ENCODE measurements at regions not wholly inside any gene's neighbourhood (a gene's known extent, or its start where the extent isn't known, plus 50 kb on each side); places are given as distances from the start of the nearest gene placed in this dataset.
"Not testable (repeated sequence)": the region's sequence is repeated elsewhere in the genome, so short reads cannot be mapped to it uniquely, and the experiment has no call there.

- TF ChIP-seq GABPA (IDR thresholded peaks at IDR 0.05; ENCODE audit: low read depth); CTCF (IDR thresholded peaks at IDR 0.05; ENCODE audit: insufficient read depth, low read length); SPI1 (IDR thresholded peaks at IDR 0.05; ENCODE audit: borderline replicate concordance, low read depth); POLR2AphosphoS5 (IDR thresholded peaks at IDR 0.05; ENCODE audit: low read depth): not testable (repeated sequence)
- TF ChIP-seq, protein P1, sequence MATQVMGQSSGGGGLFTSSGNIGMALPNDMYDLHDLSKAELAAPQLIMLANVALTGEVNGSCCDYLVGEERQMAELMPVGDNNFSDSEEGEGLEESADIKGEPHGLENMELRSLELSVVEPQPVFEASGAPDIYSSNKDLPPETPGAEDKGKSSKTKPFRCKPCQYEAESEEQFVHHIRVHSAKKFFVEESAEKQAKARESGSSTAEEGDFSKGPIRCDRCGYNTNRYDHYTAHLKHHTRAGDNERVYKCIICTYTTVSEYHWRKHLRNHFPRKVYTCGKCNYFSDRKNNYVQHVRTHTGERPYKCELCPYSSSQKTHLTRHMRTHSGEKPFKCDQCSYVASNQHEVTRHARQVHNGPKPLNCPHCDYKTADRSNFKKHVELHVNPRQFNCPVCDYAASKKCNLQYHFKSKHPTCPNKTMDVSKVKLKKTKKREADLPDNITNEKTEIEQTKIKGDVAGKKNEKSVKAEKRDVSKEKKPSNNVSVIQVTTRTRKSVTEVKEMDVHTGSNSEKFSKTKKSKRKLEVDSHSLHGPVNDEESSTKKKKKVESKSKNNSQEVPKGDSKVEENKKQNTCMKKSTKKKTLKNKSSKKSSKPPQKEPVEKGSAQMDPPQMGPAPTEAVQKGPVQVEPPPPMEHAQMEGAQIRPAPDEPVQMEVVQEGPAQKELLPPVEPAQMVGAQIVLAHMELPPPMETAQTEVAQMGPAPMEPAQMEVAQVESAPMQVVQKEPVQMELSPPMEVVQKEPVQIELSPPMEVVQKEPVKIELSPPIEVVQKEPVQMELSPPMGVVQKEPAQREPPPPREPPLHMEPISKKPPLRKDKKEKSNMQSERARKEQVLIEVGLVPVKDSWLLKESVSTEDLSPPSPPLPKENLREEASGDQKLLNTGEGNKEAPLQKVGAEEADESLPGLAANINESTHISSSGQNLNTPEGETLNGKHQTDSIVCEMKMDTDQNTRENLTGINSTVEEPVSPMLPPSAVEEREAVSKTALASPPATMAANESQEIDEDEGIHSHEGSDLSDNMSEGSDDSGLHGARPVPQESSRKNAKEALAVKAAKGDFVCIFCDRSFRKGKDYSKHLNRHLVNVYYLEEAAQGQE (IDR thresholded peaks at IDR 0.05; ENCODE audit: insufficient replicate concordance, low read depth): not testable (repeated sequence)
These were observed 81.1 kb downstream of the ATP23 start for GRCh38 chr12:58022379-58023020.

Measured in HL-60 (cell line).